IMR-90 (cell line): ENCODE measurements at regions not wholly inside any gene's neighbourhood (a gene's known extent, or its start where the extent isn't known, plus 50 kb on each side); places are given as distances from the start of the nearest gene placed in this dataset.

Experiments used
- BHLHE40 ChIP-seq: fragments of 150-350 bp; IDR thresholded peaks from 2 replicates; pipeline ENCODE4 v1.6.1; 2016; ENCODE audit warnings: mild to moderate bottlenecking, low read depth, low read length
- MAZ ChIP-seq: IDR thresholded peaks from 2 replicates; pipeline ENCODE4 v1.6.1; 2012; ENCODE audit warnings: low read depth, mild to moderate bottlenecking, low read length, improper control_type of control experiment, moderate library complexity, borderline replicate concordance
- MXI1 ChIP-seq: IDR thresholded peaks from 2 replicates; pipeline ENCODE4 v1.6.1; 2012; ENCODE audit warnings: low read depth, mild to moderate bottlenecking, low read length, moderate library complexity, borderline replicate concordance
- NFE2L2 ChIP-seq: fragments of 150-350 bp; IDR thresholded peaks from 2 replicates; pipeline ENCODE4 v1.6.1; 2016; ENCODE audit warnings: low read depth, mild to moderate bottlenecking, low read length
- POLR2A ChIP-seq: IDR thresholded peaks from 2 replicates; pipeline ENCODE4 v1.6.1; 2012; ENCODE audit warnings: mild to moderate bottlenecking, low read depth, low read length
- RAD21 ChIP-seq: IDR thresholded peaks from 2 replicates; pipeline ENCODE4 v1.6.1; 2012; ENCODE audit warnings: low read length, improper control_type of control experiment
- TF ChIP-seq, protein P1 (sequence below): conservative IDR thresholded peaks from 2 replicates; pipeline ENCODE4 v1.5.1; 2012; ENCODE audit warnings: mild to moderate bottlenecking, low read depth, low read length, improper control_type of control experiment

DNA sequence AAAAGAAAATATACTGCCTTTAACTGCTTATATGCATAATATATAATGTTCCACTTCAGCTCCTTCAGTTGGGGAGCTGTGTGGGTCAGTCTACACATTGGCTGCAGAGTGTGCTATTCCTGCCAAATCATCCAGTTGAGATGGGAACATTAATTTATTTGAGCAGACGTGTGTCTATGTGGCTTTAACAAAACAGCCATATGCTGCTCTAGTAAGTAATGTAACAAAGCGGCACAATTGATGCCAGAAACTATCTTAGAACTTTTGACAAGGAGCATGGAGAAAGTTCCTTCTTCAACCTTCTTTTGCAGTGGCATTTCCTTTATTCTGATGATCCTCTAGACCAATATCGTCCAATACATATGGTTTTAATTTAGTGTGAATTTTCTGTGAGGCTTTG lies 285.9 kb upstream of the C1orf87 start:
- TF ChIP-seq MXI1 (no peak), RAD21 (no peak), BHLHE40 (no peak), MAZ (no peak), POLR2A (no peak), NFE2L2 (no peak)
- TF ChIP-seq, protein P1, sequence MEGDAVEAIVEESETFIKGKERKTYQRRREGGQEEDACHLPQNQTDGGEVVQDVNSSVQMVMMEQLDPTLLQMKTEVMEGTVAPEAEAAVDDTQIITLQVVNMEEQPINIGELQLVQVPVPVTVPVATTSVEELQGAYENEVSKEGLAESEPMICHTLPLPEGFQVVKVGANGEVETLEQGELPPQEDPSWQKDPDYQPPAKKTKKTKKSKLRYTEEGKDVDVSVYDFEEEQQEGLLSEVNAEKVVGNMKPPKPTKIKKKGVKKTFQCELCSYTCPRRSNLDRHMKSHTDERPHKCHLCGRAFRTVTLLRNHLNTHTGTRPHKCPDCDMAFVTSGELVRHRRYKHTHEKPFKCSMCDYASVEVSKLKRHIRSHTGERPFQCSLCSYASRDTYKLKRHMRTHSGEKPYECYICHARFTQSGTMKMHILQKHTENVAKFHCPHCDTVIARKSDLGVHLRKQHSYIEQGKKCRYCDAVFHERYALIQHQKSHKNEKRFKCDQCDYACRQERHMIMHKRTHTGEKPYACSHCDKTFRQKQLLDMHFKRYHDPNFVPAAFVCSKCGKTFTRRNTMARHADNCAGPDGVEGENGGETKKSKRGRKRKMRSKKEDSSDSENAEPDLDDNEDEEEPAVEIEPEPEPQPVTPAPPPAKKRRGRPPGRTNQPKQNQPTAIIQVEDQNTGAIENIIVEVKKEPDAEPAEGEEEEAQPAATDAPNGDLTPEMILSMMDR = no peak
